B cell (primary cell): ENCODE measurements at regions not wholly inside any gene's neighbourhood (a gene's known extent, or its start where the extent isn't known, plus 50 kb on each side); places are given as distances from the start of the nearest gene placed in this dataset.

Experiments used
- ATAC-seq: fragments of 200-7000 bp; cut with Tn5 transposase; one replicate; pipeline ENCODE4 v1.10.0; 2021; ENCODE audit warnings: low read depth, mild to moderate bottlenecking, moderate number of reproducible peaks, moderate library complexity
- CTCF ChIA-PET: fragments of 350-600 bp; sonication (Branson Sonifier 250); formaldehyde crosslinking; loops from one replicate; lab custom pipeline; 2021; ENCODE audit warnings: antibody characterized with exemption, inconsistent platforms; lab: Charles Lee
- POLR2A ChIA-PET: fragments of 350-600 bp; sonication (Branson Sonifier 250); formaldehyde crosslinking; loops from one replicate; lab custom pipeline; 2021; ENCODE audit warnings: antibody characterized with exemption; lab: Charles Lee
- DNase-seq: peaks from one replicate; pipeline ENCODE4 v3.0.0; 2013
- H2AFZ ChIP-seq: 2 replicates; pipeline ENCODE4 v1.6.1; 2012; ENCODE audit warnings: mild to moderate bottlenecking, low read depth, low read length; ENCODE audit not compliant: insufficient read depth, poor library complexity, severe bottlenecking
- H3K27ac ChIP-seq, 2 donors: 1 replicate in 1 of 2; 2 replicates in 1 of 2; pipeline ENCODE4 v1.5.1; 2012 to 2013; ENCODE audit warnings: low read length in 2 of 2, mild to moderate bottlenecking in 2 of 2, moderate library complexity in 1 of 2
- H3K27me3 ChIP-seq, 4 experiments: fragments of 200-600 bp in 1 of 4; sonication (generic) in 1 of 4; replicated peaks in 1 of 4; 1 replicate in 2 of 4; 2 replicates in 2 of 4; pipeline versions ENCODE4 v1.6.1 to v1.7.0; 2013 to 2016; ENCODE audit warnings: low read length in 3 of 4, mild to moderate bottlenecking in 2 of 4, mixed read lengths in 1 of 4, moderate library complexity in 1 of 4; ENCODE audit not compliant: insufficient read depth in 4 of 4, control insufficient read depth in 3 of 4; ENCODE audit errors: control extremely low read depth in 1 of 4
- H3K36me3 ChIP-seq, 2 experiments: replicated peaks in 1 of 2; 1 replicate in 1 of 2; 2 replicates in 1 of 2; pipeline versions ENCODE4 v1.6.1 to v1.7.1; 2013; ENCODE audit warnings: low read length in 1 of 2; ENCODE audit not compliant: insufficient read depth in 2 of 2, control insufficient read depth in 1 of 2; ENCODE audit errors: control extremely low read depth in 1 of 2, extremely low read depth in 1 of 2
- H3K4me1 ChIP-seq, 2 donors: fragments of 200-600 bp in 1 of 2; sonication (generic) in 1 of 2; 1 replicate in 1 of 2; 2 replicates in 1 of 2; pipeline versions ENCODE4 v1.5.1 to v1.6.1; 2013 to 2017; ENCODE audit warnings: low read length in 2 of 2; ENCODE audit not compliant: control insufficient read depth in 2 of 2, insufficient read depth in 2 of 2
- H3K4me2 ChIP-seq: replicated peaks from 2 replicates; pipeline ENCODE3; 2012; ENCODE audit warnings: mild to moderate bottlenecking, low read depth, low read length; ENCODE audit not compliant: poor library complexity, severe bottlenecking
- H3K4me3 ChIP-seq, 5 experiments: fragments of 200-600 bp in 1 of 5; sonication (generic) in 1 of 5; 1 replicate in 3 of 5; 2 replicates in 2 of 5; pipeline versions ENCODE4 v1.5.1 to v1.7.0; 2011 to 2016; ENCODE audit warnings: low read length in 4 of 5, mild to moderate bottlenecking in 4 of 5, low read depth in 2 of 5, control low read depth in 1 of 5, moderate library complexity in 1 of 5; ENCODE audit not compliant: insufficient read depth in 1 of 5; ENCODE audit errors: control extremely low read depth in 1 of 5, extremely low read depth in 1 of 5
- H3K79me2 ChIP-seq: fragments of 200-600 bp; sonication (generic); one replicate; pipeline ENCODE4 v1.6.0; 2016; ENCODE audit warnings: low read length; ENCODE audit not compliant: control insufficient read depth, insufficient read depth
- H3K9ac ChIP-seq: fragments of 200-600 bp; sonication (generic); 2 replicates; pipeline ENCODE4 v1.6.1; 2017; ENCODE audit warnings: mild to moderate bottlenecking, low read length, moderate library complexity
- H3K9me3 ChIP-seq, 3 donors: one replicate each; pipeline versions ENCODE4 v1.6.1 to v1.7.1; 2013; ENCODE audit warnings: low read length in 2 of 3; ENCODE audit not compliant: control insufficient read depth in 2 of 3, insufficient read depth in 1 of 3; ENCODE audit errors: control extremely low read depth in 1 of 3
- H4K20me1 ChIP-seq: 2 replicates; pipeline ENCODE4 v1.6.0; 2012; ENCODE audit warnings: mild to moderate bottlenecking, low read length; ENCODE audit not compliant: insufficient read depth, control insufficient read depth, poor library complexity, severe bottlenecking
- H3K27ac Mint-ChIP-seq: one replicate; pipeline ENCODE4 v1.8.0; 2021; ENCODE audit warnings: mixed read lengths
- H3K27me3 Mint-ChIP-seq: one replicate; pipeline ENCODE4 v1.8.0; 2021; ENCODE audit warnings: mixed read lengths
- H3K4me1 Mint-ChIP-seq: one replicate; pipeline ENCODE4 v1.8.0; 2021; ENCODE audit warnings: mixed read lengths
- H3K4me3 Mint-ChIP-seq: one replicate; pipeline ENCODE4 v1.8.0; 2021; ENCODE audit warnings: mixed read lengths
- H3K9me3 Mint-ChIP-seq: one replicate; pipeline ENCODE4 v1.8.0; 2022; ENCODE audit warnings: mixed read lengths; ENCODE audit not compliant: insufficient read depth
- CTCF ChIP-seq: fragments of 200-600 bp; IDR thresholded peaks from one replicate; pipeline ENCODE4 v1.8.0; 2022; ENCODE audit warnings: antibody characterized with exemption, mild to moderate bottlenecking
- EZH2 ChIP-seq: IDR thresholded peaks from 2 replicates; pipeline ENCODE4 v1.6.1; 2012; ENCODE audit warnings: borderline replicate concordance, low read depth, mild to moderate bottlenecking, moderate library complexity, low read length; ENCODE audit not compliant: insufficient read depth, poor library complexity, severe bottlenecking
- WGBS: methylation state at CpG from one replicate; pipeline ENCODE4 v1.1.5; 2013; ENCODE audit warnings: missing lambda C conversion rate; ENCODE audit not compliant: insufficient coverage; 5-methylcytosine and 5-hydroxymethylcytosine counted together
- intact Hi-C: fragments of 100-400 bp; cut with micrococcal nuclease; formaldehyde crosslinking; loops from one replicate; pipeline ENCODE4 v1.10.0; 2022

- H3K4me2 ChIP-seq: no peak overlapping the region
- TF ChIP-seq EZH2 (no peak), CTCF (no peak)
- no CpG with 5 or more reads among the region's 4 CpGs for WGBS
- H2AFZ ChIP-seq: no peak overlapping the region
- peaks cover 3% of the 10 kb centered on the region for H3K9me3 Mint-ChIP-seq
- no peaks in the 10 kb centered on the region for H3K36me3 ChIP-seq
- no peaks in the 10 kb centered on the region for H3K27me3 ChIP-seq
- DNase-seq: no peak
- H3K79me2 ChIP-seq: no peaks in the 10 kb centered on the region
- H3K4me3 Mint-ChIP-seq: no peak overlapping the region
- no peaks in the 10 kb centered on the region for H3K4me1 ChIP-seq
- H3K9me3 ChIP-seq: peaks cover 2 to 8% (median 4%) of the 10 kb centered on the region in 3 donors
- no peaks in the 10 kb centered on the region for H3K4me1 Mint-ChIP-seq
- ChIA-PET POLR2A (no interaction called here), CTCF (no interaction called here)
- no peaks in the 10 kb centered on the region for H4K20me1 ChIP-seq
- no peak overlapping the region for H3K4me3 ChIP-seq
- intact Hi-C loops: no loop called here
- no peak overlapping the region for H3K27ac ChIP-seq
- no peaks in the 10 kb centered on the region for H3K27me3 Mint-ChIP-seq
- H3K27ac Mint-ChIP-seq: no peak overlapping the region
- H3K9ac ChIP-seq: no peak overlapping the region
- no peak for ATAC-seq
Measured at GRCh38 chr18:1173593-1173992, 268.9 kb downstream of the ADCYAP1 start.

GRCh38 chr18:1177232-1177631 is 272.6 kb downstream of the ADCYAP1 start:
- ChIA-PET POLR2A (no interaction called here), CTCF (no interaction called here)
- Mint-ChIP-seq H3K27ac (no peak overlapping the region), H3K4me3 (no peak overlapping the region), H3K9me3 (peaks cover 11% of the 10 kb centered on the region), H3K27me3 (no peaks in the 10 kb centered on the region), H3K4me1 (no peaks in the 10 kb centered on the region)
- Histone ChIP-seq H4K20me1 (no peaks in the 10 kb centered on the region), H3K27me3 (no peaks in the 10 kb centered on the region), H2AFZ (no peak overlapping the region), H3K9me3 (peaks cover 2 to 8% (median 4%) of the 10 kb centered on the region in 3 donors), H3K27ac (no peak overlapping the region), H3K36me3 (no peaks in the 10 kb centered on the region), H3K4me1 (no peaks in the 10 kb centered on the region), H3K79me2 (no peaks in the 10 kb centered on the region), H3K4me2 (no peak overlapping the region), H3K9ac (no peak overlapping the region), H3K4me3 (no peak overlapping the region)
- intact Hi-C loops: no loop called here
- ATAC-seq (no peak), DNase-seq (no peak)
- TF ChIP-seq CTCF: no peak
